PFSK-1 (cell line): ENCODE measurements at regions not wholly inside any gene's neighbourhood (a gene's known extent, or its start where the extent isn't known, plus 50 kb on each side); places are given as distances from the start of the nearest gene placed in this dataset.

Experiments
- FOXP2 ChIP-seq: optimal IDR thresholded peaks from 2 replicates; pipeline ENCODE3; 2011; ENCODE audit warnings: borderline replicate concordance, control low read depth, inconsistent platforms; ENCODE audit not compliant: insufficient read depth; ENCODE audit errors: extremely low read length, extremely low read depth
- POLR2AphosphoS5 ChIP-seq: IDR thresholded peaks from 2 replicates; pipeline ENCODE4 v1.6.1; 2012; ENCODE audit warnings: low read depth, mild to moderate bottlenecking, control low read depth, low read length, moderate library complexity
- SIN3A ChIP-seq: IDR thresholded peaks from 2 replicates; pipeline ENCODE4 v1.6.1; 2012; ENCODE audit warnings: mild to moderate bottlenecking, low read length, moderate library complexity, borderline replicate concordance; ENCODE audit not compliant: insufficient read depth
- TAF1 ChIP-seq: IDR thresholded peaks from 2 replicates; pipeline ENCODE4 v1.6.1; 2012; ENCODE audit warnings: low read length, control low read depth, borderline replicate concordance; ENCODE audit not compliant: insufficient read depth

DNA sequence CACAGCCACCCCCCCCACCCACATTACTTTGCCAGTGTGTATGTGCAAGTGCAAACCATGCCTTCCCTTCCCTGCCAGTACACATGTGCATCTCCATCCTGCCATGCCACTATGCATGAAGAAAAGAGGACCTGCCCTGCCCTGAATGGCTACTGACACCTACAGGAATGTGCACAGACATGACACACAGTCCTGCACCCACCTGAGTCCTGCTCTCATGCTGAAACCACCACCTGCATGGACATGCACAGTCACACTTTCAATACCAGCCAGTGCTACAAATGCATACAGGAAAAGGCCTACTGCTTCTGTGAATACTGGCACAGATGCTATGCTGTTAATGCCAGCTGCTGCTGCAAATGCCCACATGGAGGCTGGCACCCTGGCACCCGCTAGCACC is 334.4 kb upstream of the DLGAP1 start:
- TF ChIP-seq TAF1 (no peak), SIN3A (no peak), POLR2AphosphoS5 (no peak), FOXP2 (no peak)
